ENCODE measurements at regions not wholly inside any gene's neighbourhood (a gene's known extent, or its start where the extent isn't known, plus 50 kb on each side); places are given as distances from the start of the nearest gene placed in this dataset.

DNA sequence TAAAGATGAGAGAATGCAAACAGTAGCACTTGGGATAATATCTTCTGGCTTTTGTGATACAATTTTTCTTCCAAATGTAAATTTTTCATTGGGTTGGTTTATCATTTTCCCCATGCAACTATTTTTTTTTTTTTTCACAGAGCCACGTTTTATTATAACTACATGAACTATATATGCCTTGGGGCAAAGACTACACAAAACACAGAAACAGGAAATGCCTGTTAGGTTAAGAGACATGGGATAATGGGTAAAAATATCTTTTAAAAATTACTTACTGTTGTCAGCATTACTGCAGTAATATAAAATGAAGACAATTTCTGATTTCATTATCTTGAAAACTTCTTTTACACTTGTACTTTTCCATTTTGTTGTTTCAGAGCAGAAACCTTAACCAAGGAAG is 74.6 kb downstream of the DISP1 start:
- TF ChIP-seq, protein P1, sequence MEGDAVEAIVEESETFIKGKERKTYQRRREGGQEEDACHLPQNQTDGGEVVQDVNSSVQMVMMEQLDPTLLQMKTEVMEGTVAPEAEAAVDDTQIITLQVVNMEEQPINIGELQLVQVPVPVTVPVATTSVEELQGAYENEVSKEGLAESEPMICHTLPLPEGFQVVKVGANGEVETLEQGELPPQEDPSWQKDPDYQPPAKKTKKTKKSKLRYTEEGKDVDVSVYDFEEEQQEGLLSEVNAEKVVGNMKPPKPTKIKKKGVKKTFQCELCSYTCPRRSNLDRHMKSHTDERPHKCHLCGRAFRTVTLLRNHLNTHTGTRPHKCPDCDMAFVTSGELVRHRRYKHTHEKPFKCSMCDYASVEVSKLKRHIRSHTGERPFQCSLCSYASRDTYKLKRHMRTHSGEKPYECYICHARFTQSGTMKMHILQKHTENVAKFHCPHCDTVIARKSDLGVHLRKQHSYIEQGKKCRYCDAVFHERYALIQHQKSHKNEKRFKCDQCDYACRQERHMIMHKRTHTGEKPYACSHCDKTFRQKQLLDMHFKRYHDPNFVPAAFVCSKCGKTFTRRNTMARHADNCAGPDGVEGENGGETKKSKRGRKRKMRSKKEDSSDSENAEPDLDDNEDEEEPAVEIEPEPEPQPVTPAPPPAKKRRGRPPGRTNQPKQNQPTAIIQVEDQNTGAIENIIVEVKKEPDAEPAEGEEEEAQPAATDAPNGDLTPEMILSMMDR (conservative IDR thresholded peaks at IDR 0.05; ENCODE audit: low read depth, low read length), result no peak
- TF ChIP-seq EZH2phosphoT487 (IDR thresholded peaks at IDR 0.05; ENCODE audit: borderline replicate concordance, low read length) (no peak), EZH2 (IDR thresholded peaks at IDR 0.05; ENCODE audit: low read length, unreplicated experiment) (no peak)

Data from PC-3 (cell line).